ENCODE measurements at regions not wholly inside any gene's neighbourhood (a gene's known extent, or its start where the extent isn't known, plus 50 kb on each side); places are given as distances from the start of the nearest gene placed in this dataset.

GRCh38 chr22:27482402-27482801 is 319.2 kb downstream of the MN1 start:
- H3K4me3 ChIP-seq (ENCODE audit: low read depth, low read length), result no peak overlapping the region
- TF ChIP-seq CTCF (IDR thresholded peaks at IDR 0.05; ENCODE audit: insufficient read depth, low read length, poor library complexity, severe bottlenecking), result no peak
- no peak for DNase-seq (ENCODE audit: low read depth)
- H3K36me3 ChIP-seq (ENCODE audit: control insufficient read depth, insufficient read depth, low read length), result no peaks in the 10 kb centered on the region
- H3K27me3 ChIP-seq (ENCODE audit: control insufficient read depth, insufficient read depth, low read length), result no peaks in the 10 kb centered on the region

- H3K4me3 ChIP-seq (ENCODE audit: low read depth, low read length), result no peak overlapping the region
- no peak for TF ChIP-seq CTCF (IDR thresholded peaks at IDR 0.05; ENCODE audit: insufficient read depth, low read length, poor library complexity, severe bottlenecking)
These were observed 318.3 kb downstream of the MN1 start for GRCh38 chr22:27483095-27483785.

GRCh38 chr22:27485842-27486241 is 315.7 kb downstream of the MN1 start:
- DNase-seq (ENCODE audit: low read depth), result no peak
- Histone ChIP-seq H3K27me3 (ENCODE audit: control insufficient read depth, insufficient read depth, low read length) (no peaks in the 10 kb centered on the region), H3K36me3 (ENCODE audit: control insufficient read depth, insufficient read depth, low read length) (no peaks in the 10 kb centered on the region), H3K4me3 (ENCODE audit: low read depth, low read length) (no peak overlapping the region)
- no peak for TF ChIP-seq CTCF (IDR thresholded peaks at IDR 0.05; ENCODE audit: insufficient read depth, low read length, poor library complexity, severe bottlenecking)

More at GRCh38 chr22:27483095-27483785, 318.3 kb downstream of the MN1 start:
- Histone ChIP-seq H3K36me3 (ENCODE audit: control insufficient read depth, insufficient read depth, low read length) (no peaks in the 10 kb centered on the region), H3K27me3 (ENCODE audit: control insufficient read depth, insufficient read depth, low read length) (no peaks in the 10 kb centered on the region)
- DNase-seq (ENCODE audit: low read depth), result no peak

GRCh38 chr22:27487600-27488452 is 313.7 kb downstream of the MN1 start:
- Histone ChIP-seq H3K36me3 (ENCODE audit: control insufficient read depth, insufficient read depth, low read length) (no peaks in the 10 kb centered on the region), H3K4me3 (ENCODE audit: low read depth, low read length) (no peak overlapping the region), H3K27me3 (ENCODE audit: control insufficient read depth, insufficient read depth, low read length) (no peaks in the 10 kb centered on the region)
- DNase-seq (ENCODE audit: low read depth), result no peak
- TF ChIP-seq CTCF (IDR thresholded peaks at IDR 0.05; ENCODE audit: insufficient read depth, low read length, poor library complexity, severe bottlenecking), result no peak

- no peak for DNase-seq (ENCODE audit: low read depth)
- no peaks in the 10 kb centered on the region for H3K36me3 ChIP-seq (ENCODE audit: control insufficient read depth, insufficient read depth, low read length)
- TF ChIP-seq CTCF (IDR thresholded peaks at IDR 0.05; ENCODE audit: insufficient read depth, low read length, poor library complexity, severe bottlenecking), result no peak
- H3K4me3 ChIP-seq (ENCODE audit: low read depth, low read length), result no peak overlapping the region
- H3K27me3 ChIP-seq (ENCODE audit: control insufficient read depth, insufficient read depth, low read length), result no peaks in the 10 kb centered on the region
These were observed 312.9 kb downstream of the MN1 start for GRCh38 chr22:27488456-27489177.

Measured in kidney epithelial cell (primary cell).